ENCODE measurements at regions not wholly inside any gene's neighbourhood (a gene's known extent, or its start where the extent isn't known, plus 50 kb on each side); places are given as distances from the start of the nearest gene placed in this dataset.

DNA sequence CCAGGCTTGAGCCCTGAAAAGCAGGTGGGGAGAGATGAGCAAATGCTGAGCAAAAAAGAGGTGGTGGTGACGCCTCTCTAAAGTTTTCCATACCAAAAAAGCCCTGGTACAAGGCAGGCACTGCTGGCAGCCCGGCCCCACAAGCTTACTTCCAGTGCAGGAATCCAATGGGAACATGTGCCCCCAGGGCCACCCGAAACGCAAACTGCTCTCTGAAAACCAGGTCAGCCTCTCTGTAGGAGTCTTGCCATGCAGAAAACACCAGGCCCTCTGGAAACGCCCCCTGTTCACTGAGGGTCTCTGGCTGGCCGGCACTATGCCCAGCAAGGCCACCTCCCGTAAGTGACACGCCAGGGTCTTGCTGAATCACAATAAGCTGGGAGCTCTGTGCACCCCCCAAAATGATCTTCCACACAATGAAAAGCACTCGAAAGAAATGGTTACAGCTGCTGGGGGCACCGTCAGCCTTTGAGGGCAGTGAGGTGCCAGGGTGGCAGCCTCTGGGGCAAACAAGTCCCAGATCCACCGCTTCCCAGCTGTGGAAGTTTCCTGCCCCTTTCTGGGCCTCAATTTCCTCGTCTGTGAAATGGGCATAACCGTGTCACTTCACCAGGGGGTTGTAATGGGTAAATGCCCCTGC is 170.5 kb downstream of the TOMM20 start:
- H3K27ac ChIP-seq (ENCODE audit: control insufficient read depth, insufficient read depth, low read length): no peak overlapping the region
- no peaks in the 10 kb centered on the region for H3K79me2 ChIP-seq (ENCODE audit: control insufficient read depth, insufficient read depth, low read length)
- H3K9me3 ChIP-seq (ENCODE audit: control insufficient read depth, low read depth, low read length): no peaks in the 10 kb centered on the region
- no peak overlapping the region for H3K4me3 ChIP-seq (ENCODE audit: control insufficient read depth in 2 of 3, extremely low read depth in 1 of 3, insufficient read depth in 2 of 3, low read depth in 1 of 3, low read length in 3 of 3)
- no peaks in the 10 kb centered on the region for H3K9me1 ChIP-seq (ENCODE audit: control insufficient read depth, extremely low read depth, insufficient read depth, low read length)
- H3K4me1 ChIP-seq (ENCODE audit: control insufficient read depth, extremely low read depth, insufficient read depth, low read length): peaks cover 8% of the 10 kb centered on the region
- no peak for DNase-seq (ENCODE audit: low read depth, low spot score)
- H3K9ac ChIP-seq (ENCODE audit: control insufficient read depth, extremely low read depth, insufficient read depth, low read length): no peak overlapping the region
- no peaks in the 10 kb centered on the region for H3K27me3 ChIP-seq (ENCODE audit: control insufficient read depth, extremely low read depth, insufficient read depth, low read length)
- FAIRE-seq: no peak
- dilution Hi-C loops (cut with MboI; ENCODE audit: extremely low pct_ligation_motif_present, low sequenced_read_pairs): no loop called here
- H4K20me1 ChIP-seq (ENCODE audit: control insufficient read depth, extremely low read depth, insufficient read depth, low read length): no peaks in the 10 kb centered on the region
- TF ChIP-seq, protein P1, sequence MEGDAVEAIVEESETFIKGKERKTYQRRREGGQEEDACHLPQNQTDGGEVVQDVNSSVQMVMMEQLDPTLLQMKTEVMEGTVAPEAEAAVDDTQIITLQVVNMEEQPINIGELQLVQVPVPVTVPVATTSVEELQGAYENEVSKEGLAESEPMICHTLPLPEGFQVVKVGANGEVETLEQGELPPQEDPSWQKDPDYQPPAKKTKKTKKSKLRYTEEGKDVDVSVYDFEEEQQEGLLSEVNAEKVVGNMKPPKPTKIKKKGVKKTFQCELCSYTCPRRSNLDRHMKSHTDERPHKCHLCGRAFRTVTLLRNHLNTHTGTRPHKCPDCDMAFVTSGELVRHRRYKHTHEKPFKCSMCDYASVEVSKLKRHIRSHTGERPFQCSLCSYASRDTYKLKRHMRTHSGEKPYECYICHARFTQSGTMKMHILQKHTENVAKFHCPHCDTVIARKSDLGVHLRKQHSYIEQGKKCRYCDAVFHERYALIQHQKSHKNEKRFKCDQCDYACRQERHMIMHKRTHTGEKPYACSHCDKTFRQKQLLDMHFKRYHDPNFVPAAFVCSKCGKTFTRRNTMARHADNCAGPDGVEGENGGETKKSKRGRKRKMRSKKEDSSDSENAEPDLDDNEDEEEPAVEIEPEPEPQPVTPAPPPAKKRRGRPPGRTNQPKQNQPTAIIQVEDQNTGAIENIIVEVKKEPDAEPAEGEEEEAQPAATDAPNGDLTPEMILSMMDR (optimal IDR thresholded peaks at IDR 0.05 in 1 of 3, IDR thresholded peaks at IDR 0.05 in 1 of 3, conservative IDR thresholded peaks at IDR 0.05 in 1 of 3; ENCODE audit: extremely low read depth in 1 of 3, insufficient read depth in 2 of 3, low read length in 3 of 3): no peak
- TF ChIP-seq EZH2 (IDR thresholded peaks at IDR 0.05; ENCODE audit: low read length): no peak
- no peak overlapping the region for H3K4me2 ChIP-seq (ENCODE audit: control insufficient read depth, extremely low read depth, insufficient read depth, low read depth, low read length)
- H2AFZ ChIP-seq (ENCODE audit: control insufficient read depth, low read length): peak overlapping the region; percentile 25
- H3K36me3 ChIP-seq (ENCODE audit: control insufficient read depth in 2 of 2, extremely low read depth in 1 of 2, insufficient read depth in 2 of 2, low read length in 2 of 2): no peaks in the 10 kb centered on the region

- dilution Hi-C loops (cut with MboI; ENCODE audit: extremely low pct_ligation_motif_present, low sequenced_read_pairs): no loop called here
- H3K9me3 ChIP-seq (ENCODE audit: control insufficient read depth, low read depth, low read length): no peaks in the 10 kb centered on the region
- H3K27me3 ChIP-seq (ENCODE audit: control insufficient read depth, extremely low read depth, insufficient read depth, low read length): no peaks in the 10 kb centered on the region
- H4K20me1 ChIP-seq (ENCODE audit: control insufficient read depth, extremely low read depth, insufficient read depth, low read length): no peaks in the 10 kb centered on the region
- H3K27ac ChIP-seq (ENCODE audit: control insufficient read depth, insufficient read depth, low read length): no peak overlapping the region
- H3K4me3 ChIP-seq (ENCODE audit: control insufficient read depth in 2 of 3, extremely low read depth in 1 of 3, insufficient read depth in 2 of 3, low read depth in 1 of 3, low read length in 3 of 3): no peak overlapping the region
- no peak overlapping the region for H3K9ac ChIP-seq (ENCODE audit: control insufficient read depth, extremely low read depth, insufficient read depth, low read length)
- peak overlapping the region; percentile 25 for H2AFZ ChIP-seq (ENCODE audit: control insufficient read depth, low read length)
- DNase-seq (ENCODE audit: low read depth, low spot score) (no peak), FAIRE-seq (no peak)
- TF ChIP-seq EZH2 (IDR thresholded peaks at IDR 0.05; ENCODE audit: low read length): no peak
- TF ChIP-seq, protein P1 (optimal IDR thresholded peaks at IDR 0.05 in 1 of 3, IDR thresholded peaks at IDR 0.05 in 1 of 3, conservative IDR thresholded peaks at IDR 0.05 in 1 of 3; ENCODE audit: extremely low read depth in 1 of 3, insufficient read depth in 2 of 3, low read length in 3 of 3): no peak
- H3K4me1 ChIP-seq (ENCODE audit: control insufficient read depth, extremely low read depth, insufficient read depth, low read length): peaks cover 8% of the 10 kb centered on the region
- H3K79me2 ChIP-seq (ENCODE audit: control insufficient read depth, insufficient read depth, low read length): no peaks in the 10 kb centered on the region
- H3K9me1 ChIP-seq (ENCODE audit: control insufficient read depth, extremely low read depth, insufficient read depth, low read length): no peaks in the 10 kb centered on the region
- no peaks in the 10 kb centered on the region for H3K36me3 ChIP-seq (ENCODE audit: control insufficient read depth in 2 of 2, extremely low read depth in 1 of 2, insufficient read depth in 2 of 2, low read length in 2 of 2)
- H3K4me2 ChIP-seq (ENCODE audit: control insufficient read depth, extremely low read depth, insufficient read depth, low read depth, low read length): no peak overlapping the region
These were observed 171.1 kb downstream of the TOMM20 start for GRCh38 chr1:234957330-234958065.
